ENCODE measurements at regions not wholly inside any gene's neighbourhood (a gene's known extent, or its start where the extent isn't known, plus 50 kb on each side); places are given as distances from the start of the nearest gene placed in this dataset.

DNA sequence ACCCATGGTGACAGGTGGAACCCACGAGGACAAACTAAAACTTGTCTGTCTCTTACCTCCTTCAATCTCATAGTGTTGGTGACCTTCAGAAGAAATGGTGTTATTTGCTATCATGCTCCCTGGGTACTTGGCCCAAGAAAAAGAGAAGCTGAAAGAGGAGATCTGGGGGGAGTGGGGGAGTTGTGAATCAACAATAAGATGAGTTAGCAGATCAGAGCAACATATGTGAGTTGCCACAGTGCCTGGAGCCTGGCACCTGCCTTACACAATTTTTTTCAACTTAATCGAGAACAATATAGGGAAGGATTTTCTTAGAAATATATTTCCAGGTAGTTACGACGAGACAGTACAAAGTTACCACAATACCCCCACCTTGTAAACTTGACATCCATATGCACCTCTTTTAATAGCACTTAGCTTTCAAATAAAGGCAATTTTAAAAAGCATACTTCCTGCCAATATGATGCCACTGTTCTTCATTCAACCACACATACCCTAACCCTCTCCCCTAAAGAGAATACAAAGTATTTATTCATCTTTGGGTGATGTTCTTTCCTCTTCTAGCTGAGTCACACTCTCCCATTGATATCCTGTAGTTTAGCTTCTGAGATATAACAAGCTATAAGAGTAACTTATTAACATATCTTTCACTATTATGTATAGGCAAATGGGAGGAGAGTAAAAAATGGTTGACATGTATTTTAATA lies 424.1 kb upstream of the OR4E1 start:
- no peak for DNase-seq (ENCODE audit: low read depth)

DNA sequence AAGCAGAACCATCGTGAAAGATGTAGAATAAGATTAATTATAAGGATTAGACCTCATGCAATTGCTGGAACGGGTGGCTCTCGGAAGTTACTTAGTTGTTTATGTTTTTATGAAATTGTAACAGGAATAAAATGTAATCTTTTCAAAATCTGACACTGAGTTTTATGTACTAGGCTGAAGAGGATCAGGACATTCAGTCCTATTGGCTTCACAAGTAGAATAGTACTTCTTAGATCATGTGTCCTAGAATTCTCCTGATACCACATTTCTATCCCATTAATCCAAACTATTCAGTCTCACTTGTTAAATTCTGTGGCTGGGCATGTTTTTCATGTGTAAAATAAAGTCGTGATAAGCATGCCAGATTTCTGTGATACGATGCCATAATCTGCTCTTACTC lies 423.5 kb upstream of the OR4E1 start:
- no peak for DNase-seq (ENCODE audit: low read depth)

DNA sequence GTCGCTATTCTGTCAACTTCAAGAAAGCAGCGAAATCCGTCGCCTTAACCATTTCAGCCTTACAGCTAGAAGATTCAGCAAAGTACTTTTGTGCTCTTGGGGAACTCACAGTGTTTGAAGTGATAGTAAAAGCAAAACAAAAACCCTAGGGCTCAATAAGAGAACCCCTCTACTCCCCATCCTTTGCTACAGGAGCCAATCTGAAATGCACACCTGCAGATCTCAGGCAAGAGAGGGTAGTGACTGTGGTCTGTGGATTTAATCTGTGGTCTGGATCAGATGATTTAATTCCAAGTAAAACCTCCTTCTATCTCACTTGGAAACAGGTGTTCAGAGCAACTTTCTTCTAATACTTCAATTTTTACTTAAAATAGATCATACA lies 422.9 kb upstream of the OR4E1 start:
- DNase-seq (ENCODE audit: low read depth), result no peak

DNA sequence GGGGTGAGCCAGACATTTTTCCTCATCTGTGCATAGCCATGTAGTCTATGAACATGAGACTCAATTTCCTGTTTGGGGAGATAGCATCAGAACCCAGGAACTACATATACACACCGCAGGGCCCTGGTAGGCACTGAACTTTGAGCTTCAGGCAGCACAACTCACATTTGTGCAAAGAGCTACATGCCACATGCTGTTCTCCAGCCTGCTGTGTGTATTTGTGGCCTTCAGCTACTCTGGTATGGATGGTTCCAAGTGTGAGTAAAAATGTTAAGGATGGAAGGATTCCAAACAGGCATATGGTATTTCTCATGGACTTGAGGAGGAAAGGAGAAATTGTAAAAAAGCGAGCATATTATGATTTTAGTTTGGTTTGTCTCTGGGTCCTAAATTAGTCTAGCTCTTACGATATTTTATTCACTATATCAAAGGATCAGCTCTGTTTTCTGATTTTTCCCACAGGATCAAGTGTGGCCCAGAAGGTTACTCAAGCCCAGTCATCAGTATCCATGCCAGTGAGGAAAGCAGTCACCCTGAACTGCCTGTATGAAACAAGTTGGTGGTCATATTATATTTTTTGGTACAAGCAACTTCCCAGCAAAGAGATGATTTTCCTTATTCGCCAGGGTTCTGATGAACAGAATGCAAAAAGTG lies 422.4 kb upstream of the OR4E1 start:
- DNase-seq (ENCODE audit: low read depth), result no peak

DNA sequence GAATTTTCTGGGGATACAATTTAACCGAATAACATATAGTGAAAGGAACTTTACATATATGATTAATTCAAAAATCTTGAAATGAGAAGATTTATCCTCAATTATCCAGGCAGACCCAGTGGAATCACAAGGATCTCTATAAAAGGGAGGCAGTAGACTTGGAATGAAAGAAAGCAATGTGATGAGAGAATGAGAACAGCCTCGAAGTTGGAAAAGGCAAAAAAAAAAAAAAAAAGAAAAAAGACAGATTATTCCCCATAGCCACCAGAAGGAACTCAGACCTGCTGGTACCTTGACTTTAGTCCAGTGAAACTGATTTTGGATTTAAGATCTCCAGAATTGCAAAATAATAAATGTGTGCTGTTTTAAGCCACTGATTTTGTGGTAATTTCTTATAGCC lies 416.3 kb upstream of the OR4E1 start:
- DNase-seq (ENCODE audit: low read depth), result no peak

DNA sequence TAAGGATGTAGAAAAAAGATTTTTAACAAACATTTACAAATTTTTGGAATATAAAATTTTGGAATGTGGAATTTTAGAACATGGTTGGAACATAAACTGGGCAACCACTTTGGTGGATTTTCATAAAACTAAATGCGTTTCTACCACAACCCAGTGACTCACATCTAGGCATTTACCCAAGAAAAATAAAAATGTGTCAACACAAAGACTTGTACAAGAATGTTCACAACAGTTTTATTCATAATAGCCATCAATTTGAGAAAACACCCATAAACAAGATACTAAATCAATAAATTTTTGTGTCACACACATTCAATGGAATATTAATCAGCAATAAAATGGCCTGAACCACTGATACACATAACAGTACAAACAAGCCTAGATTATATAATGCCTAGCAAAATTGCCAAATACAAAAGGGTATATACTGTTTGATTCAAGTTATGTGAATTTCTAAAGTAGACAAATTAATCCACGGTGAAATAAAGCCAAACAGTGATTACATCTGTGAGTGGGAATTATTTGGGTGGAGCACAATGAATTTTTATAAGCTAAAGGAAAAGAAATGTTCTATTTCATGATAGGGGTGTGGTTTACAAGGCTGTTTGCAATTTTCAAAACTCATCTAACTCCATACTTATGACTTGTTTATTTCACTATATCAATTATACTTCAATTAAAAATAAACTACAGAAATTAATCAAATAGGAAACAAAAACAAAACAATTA lies 415.2 kb upstream of the OR4E1 start:
- DNase-seq (ENCODE audit: low read depth), result peak; percentile 4

DNA sequence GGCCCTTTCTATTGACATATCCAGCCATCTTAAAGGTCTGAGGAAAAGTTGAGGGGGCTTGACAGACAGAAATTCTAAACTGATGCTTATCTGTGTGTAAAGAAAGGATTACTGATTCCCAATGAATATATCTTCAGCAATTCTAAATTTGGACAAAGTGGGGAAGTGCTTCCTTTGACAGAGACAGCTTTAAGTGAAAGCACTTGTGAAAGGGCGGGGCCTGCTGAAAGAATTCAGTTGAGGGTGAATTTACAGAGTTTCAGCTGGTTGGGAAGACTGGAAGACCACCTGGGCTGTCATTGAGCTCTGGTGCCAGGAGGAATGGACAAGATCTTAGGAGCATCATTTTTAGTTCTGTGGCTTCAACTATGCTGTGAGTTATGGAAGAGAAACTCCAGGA lies 412.5 kb upstream of the OR4E1 start:
- DNase-seq (ENCODE audit: low read depth), result no peak

DNA sequence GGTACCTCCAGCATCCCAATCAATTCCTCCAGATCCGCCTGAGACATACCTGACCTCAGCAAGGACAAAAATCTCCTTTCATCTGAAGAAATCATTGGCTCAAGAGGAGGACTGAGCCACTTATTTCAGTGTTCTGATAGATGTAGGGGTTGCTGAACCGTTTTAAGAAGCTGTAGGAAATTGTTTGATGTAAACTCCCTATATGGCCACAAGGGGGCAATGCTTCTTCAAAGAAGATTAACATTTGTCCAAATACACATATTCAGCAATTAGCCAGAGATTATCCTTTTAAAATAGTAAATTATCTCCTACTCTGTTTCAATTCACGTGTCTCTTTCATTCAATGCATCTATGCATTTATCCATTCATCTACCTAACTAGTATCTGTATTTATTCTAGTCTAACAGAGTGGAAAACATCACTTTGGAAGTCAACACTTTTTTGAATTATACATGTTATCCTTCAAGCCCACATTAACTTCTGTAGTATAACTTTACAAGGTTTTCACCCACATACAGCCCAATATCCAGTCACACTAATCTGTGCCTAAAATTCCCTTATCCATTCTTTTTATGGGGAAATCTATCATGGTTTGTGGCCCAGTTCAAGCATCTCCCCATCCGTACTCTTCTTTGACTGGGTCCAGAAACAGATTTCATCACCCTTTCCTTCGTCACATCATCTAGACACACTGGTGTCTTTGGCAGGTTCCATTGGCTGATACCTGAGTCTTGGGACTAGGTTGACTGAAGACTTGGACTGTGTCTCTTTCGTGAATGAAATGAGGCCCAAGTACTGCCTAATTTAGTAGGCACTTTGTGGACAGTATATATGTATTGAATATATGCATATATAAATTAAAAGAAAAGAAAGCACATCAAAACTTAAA lies 411.0 kb upstream of the OR4E1 start:
- DNase-seq (ENCODE audit: low read depth), result peak; percentile 21

DNA sequence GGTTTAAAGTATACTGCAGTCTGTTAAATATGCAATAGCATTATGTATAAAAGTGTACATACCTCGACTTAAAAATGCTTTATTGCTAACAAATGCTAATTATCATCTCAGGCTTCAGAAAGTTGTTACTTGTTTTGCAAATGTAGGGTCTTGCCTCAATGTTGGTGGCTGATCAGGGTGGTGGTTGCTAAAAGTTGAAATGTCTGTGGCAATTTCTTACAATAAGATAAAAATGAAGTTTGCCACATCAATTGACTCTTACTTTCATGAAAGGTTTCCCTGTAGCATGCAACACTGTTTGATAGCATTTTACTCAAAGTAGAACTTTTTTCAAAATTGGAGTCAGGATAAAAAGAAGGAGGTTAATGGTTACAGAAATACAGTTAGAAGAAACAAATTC lies 407.7 kb upstream of the OR4E1 start:
- DNase-seq (ENCODE audit: low read depth), result no peak

DNA sequence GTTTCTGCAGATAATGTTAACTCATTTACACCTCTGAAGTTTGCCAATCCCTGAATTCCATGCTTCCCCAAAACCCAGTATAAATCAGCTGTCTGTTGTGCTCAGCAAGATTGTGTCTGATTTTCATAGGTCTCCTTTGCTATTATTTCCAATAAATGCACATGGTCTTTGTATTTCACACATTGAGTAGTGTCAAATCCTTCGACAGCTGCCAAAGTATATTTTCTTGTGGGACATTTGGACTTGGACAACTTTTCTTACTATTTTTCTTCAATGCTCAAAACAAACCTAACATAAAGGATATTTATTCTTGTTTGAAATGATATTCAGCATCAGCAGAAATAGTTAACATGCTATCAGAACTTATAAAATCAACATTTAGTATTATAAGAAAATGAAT lies 406.1 kb upstream of the OR4E1 start:
- no peak for DNase-seq (ENCODE audit: low read depth)

DNA sequence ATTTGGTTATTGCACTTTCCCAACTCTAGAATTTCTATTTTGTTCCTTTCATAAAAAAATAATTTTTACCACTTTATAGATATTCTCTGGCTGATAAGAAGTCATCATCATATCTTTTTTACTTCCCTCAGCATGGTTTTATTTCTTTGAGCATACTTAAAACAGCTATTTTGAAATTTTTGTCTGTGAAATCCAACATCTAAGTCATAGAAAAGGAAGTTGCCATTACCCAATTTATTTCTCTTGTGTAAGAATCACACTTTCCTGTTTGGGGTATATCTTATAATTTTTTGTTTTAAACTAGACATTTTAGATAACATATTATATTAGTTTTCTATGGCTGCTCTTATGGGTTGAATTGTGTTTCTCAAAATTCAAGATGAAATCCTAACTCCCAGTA lies 400.2 kb upstream of the OR4E1 start:
- DNase-seq (ENCODE audit: low read depth), result no peak

DNA sequence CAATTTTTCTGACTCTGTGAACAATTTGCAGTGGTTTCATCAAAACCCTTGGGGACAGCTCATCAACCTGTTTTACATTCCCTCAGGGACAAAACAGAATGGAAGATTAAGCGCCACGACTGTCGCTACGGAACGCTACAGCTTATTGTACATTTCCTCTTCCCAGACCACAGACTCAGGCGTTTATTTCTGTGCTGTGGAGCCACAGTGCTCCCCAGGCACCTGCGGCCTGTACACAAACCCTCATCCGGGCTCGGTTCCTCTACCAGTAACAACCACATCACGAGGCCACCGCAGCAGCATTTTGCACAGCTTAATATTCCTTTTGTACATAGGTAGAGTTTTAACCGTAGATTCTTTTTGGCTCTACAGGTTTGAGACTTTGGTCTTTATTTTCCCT lies 397.4 kb upstream of the OR4E1 start:
- no peak for DNase-seq (ENCODE audit: low read depth)

DNA sequence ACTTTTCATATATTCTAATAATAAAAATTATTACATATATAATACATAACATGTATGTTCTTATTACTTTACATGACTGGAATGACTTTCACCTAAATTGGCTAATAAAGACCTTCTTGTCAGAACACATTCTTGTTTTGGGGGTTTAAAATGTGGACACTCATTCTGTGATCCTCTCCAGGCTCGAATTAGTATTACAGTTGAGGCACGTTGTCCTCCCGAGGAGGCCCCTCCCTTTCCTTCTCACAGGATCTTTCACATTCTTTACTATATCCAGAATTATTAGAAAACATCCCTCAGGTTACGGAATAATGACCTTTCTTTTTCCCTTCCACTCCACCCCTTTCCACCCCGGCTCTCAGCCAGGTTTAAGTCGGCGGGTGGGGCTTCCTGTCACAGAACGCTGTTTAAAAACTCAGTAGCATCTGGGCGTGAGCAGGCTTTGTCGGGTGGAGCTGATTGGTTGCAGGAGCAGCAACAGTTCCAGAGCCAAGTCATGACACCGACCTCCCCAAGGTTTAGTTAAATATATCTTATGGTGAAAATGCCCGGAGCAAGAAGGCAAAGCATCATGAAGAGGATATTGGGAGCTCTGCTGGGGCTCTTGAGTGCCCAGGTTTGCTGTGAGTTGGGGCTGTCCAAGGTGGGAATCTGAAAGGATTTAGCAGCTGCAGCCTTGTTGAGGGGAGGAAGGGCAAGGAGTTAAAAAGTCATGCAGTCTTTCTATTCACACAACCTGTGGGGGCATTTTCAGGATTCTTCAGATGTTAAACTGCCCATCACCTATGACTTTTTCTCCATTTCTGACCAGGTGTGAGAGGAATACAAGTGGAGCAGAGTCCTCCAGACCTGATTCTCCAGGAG lies 396.7 kb upstream of the OR4E1 start:
- DNase-seq (ENCODE audit: low read depth), result no peak

DNA sequence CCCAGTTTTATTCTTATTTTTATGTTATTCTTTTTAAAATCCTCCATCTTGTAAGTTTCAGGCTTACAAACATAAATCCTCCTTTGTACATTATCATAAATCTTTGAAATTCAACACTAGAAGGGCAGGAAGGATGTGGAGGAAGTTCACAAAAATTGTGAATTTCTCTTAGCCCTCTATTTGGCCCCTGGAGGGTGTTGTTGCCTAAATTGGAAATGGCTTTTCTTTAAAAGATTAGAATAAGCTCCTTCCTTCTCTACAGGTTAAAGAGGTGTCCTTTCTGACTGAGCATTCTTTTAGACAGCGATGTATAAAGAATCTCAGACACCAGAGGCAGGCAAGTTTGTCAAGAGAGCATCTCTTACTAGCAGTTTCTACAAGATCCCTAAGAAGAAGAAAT lies 391.7 kb upstream of the OR4E1 start:
- DNase-seq (ENCODE audit: low read depth), result no peak

DNA sequence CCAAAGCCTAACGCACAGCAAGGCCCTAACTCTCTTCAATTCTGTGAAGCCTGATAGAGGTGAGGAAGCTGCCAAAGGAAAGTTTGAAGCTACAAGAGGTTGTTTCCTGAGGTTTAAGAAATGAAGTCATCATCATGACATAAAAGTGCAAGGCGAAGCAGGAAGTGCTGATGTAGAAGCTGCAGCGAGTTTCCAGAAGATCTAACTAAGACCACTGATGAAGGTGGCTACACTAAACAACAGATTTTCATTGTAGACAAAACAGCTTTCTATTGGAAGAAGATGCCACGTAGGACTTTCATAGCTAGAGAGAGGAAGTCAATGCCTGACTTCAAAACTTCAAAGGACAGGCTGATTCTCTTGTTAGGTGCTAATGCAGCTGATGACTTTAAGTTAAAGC lies 385.6 kb upstream of the OR4E1 start:
- no peak for DNase-seq (ENCODE audit: low read depth)

DNA sequence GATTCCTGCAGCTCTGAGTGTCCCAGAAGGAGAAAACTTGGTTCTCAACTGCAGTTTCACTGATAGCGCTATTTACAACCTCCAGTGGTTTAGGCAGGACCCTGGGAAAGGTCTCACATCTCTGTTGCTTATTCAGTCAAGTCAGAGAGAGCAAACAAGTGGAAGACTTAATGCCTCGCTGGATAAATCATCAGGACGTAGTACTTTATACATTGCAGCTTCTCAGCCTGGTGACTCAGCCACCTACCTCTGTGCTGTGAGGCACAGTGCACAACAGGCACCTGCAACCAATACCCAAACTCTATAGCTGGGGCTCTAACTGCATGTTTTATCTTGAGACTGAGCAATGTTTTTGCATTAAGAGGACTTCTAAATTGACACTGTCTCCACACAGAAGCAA lies 379.2 kb upstream of the OR4E1 start:
- DNase-seq (ENCODE audit: low read depth), result no peak

DNA sequence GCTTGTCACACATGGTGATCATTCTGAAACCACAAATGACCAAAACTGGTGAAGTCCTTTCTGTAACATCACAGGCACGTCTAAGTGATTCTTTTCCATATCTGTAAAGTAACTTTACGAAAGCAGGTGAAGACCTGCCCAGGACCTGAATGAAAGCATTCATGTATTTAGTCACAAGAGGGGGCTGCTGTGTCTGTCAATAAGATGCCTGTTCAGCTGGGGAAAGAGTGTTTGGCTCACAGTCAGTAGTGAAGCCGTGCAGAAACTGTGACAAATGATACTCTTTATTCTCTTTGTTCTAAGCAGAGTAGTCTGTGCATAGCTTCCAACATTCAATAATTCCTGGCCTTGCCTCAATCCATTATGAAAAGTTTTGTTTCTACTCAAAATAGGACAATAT lies 373.5 kb upstream of the OR4E1 start:
- DNase-seq (ENCODE audit: low read depth), result no peak

DNA sequence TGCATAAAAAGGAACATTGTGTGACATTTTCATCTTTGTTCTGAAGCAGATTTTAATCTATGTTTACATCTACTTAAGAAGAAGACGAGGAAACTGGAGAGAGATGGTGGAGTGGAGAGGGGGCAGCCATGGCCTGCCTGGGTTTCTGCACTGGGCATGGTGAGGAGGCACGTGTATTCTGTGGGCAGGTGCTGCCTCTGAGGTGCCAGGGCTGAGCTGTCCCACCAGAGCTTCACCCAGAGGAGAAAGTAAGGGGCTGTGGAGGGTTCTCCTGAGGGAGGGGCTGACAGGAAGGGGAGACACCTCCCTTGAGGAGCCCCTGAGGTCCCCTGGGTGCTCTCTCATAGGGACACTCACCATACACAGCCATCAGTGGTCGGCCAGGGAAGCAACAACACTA lies 372.4 kb upstream of the OR4E1 start:
- no peak for DNase-seq (ENCODE audit: low read depth)

DNA sequence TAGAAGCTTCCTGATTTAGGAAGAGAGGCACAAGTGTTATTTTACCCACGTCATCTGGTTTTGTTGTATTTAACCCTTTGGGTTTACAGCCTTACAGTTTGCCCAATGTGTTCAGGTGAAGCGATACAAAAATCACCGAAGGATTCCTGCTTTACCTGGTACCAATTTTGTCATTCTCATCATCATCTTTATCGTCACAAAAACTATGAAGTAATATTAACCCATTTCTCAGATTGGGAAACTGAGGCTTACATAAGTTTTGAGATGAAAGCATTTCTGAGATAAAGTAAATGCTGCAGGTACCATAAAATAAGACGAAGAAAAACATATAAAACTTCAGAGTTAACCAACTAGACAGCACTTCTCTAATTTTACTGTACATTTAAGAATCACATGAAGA lies 370.6 kb upstream of the OR4E1 start:
- DNase-seq (ENCODE audit: low read depth), result no peak

DNA sequence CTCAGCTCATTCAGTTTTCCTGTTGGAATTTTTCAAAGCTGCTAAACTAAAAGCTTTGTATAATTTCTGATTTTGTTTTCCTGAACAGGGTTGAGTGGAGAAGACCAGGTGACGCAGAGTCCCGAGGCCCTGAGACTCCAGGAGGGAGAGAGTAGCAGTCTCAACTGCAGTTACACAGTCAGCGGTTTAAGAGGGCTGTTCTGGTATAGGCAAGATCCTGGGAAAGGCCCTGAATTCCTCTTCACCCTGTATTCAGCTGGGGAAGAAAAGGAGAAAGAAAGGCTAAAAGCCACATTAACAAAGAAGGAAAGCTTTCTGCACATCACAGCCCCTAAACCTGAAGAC lies 367.1 kb upstream of the OR4E1 start:
- DNase-seq (ENCODE audit: low read depth), result no peak

DNA sequence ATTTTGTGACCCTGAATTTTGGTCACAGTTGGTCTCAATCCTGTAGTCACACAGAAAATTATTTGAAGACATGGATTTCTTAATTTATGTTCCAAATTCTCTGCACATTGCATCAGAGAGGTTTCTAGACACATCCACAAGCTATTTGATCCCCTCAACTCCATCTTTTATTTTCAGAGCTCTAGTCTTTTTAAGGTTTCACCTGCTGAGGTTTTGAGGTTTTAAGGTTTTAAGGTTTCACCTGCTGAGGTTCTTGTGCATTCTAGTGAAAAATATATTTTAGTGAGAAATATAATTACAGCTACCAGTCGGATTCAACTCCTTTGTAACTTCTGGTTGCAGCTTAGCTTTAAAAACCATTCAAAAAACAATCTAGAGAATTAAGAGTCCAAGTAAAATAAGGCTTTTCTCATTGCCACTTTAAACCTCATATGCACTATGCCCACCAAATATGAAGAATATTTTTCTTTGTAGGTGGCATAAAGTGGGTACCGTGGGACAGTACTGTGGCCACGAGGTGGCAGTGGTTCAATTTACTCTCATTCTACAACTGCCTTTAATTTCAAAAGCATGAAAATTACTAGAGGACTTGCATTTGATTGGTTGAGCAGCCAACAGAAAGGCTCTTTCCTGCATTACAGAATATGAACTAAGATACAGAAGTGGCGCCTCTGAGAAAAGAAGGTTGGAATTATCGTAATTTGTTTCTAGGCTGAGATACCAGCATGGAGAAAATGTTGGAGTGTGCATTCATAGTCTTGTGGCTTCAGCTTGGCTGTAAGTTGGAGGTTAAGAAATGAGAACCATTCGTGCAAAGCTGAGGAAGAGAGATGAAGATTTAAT lies 366.5 kb upstream of the OR4E1 start:
- no peak for DNase-seq (ENCODE audit: low read depth)
